Kidney epithelial cell (primary cell): ENCODE measurements at regions not wholly inside any gene's neighbourhood (a gene's known extent, or its start where the extent isn't known, plus 50 kb on each side); places are given as distances from the start of the nearest gene placed in this dataset.
A peak's percentile ranks its signal among the peaks of the same experiment; 100 is the strongest.
"Not testable (repeated sequence)": the region's sequence is repeated elsewhere in the genome, so short reads cannot be mapped to it uniquely, and the experiment has no call there.

Source experiments
- DNase-seq: peaks from one replicate; pipeline ENCODE4 v3.0.0-alpha.2; 2010; ENCODE audit warnings: low read depth
- H3K27me3 ChIP-seq: 2 replicates; pipeline ENCODE4 v1.6.0; 2011; ENCODE audit warnings: low read length; ENCODE audit not compliant: control insufficient read depth, insufficient read depth
- H3K36me3 ChIP-seq: 2 replicates; pipeline ENCODE4 v1.5.1; 2011; ENCODE audit warnings: low read length; ENCODE audit not compliant: control insufficient read depth, insufficient read depth
- H3K4me3 ChIP-seq: 2 replicates; pipeline ENCODE4 v1.5.1; 2011; ENCODE audit warnings: low read depth, mild to moderate bottlenecking, control low read depth, low read length
- CTCF ChIP-seq: IDR thresholded peaks from 2 replicates; pipeline ENCODE4 v1.5.1; 2011; ENCODE audit warnings: mild to moderate bottlenecking, moderate library complexity, low read length, control low read depth, inconsistent platforms; ENCODE audit not compliant: insufficient read depth, poor library complexity, severe bottlenecking

GRCh38 chr19:37313335-37313627 lies 57.6 kb upstream of the ZNF527 start:
- H3K27me3 ChIP-seq = no peaks in the 10 kb centered on the region
- no peaks in the 10 kb centered on the region for H3K36me3 ChIP-seq
- no peak overlapping the region for H3K4me3 ChIP-seq
- DNase-seq = no peak
- TF ChIP-seq CTCF = no peak

GRCh38 chr19:37317403-37318209 lies 53.3 kb upstream of the ZNF527 start:
- peak; percentile 98 for DNase-seq
- no peaks in the 10 kb centered on the region for H3K36me3 ChIP-seq
- H3K27me3 ChIP-seq = no peaks in the 10 kb centered on the region
- TF ChIP-seq CTCF = peak; percentile 51
- peak overlapping the region; percentile 72 for H3K4me3 ChIP-seq

- not testable (repeated sequence) for H3K4me3 ChIP-seq, H3K36me3 ChIP-seq, DNase-seq, H3K27me3 ChIP-seq
These were observed 49.9 kb upstream of the ZNF527 start for GRCh38 chr19:37320988-37321387.
